Skeletal muscle cell (primary cell): ENCODE measurements at regions not wholly inside any gene's neighbourhood (a gene's known extent, or its start where the extent isn't known, plus 50 kb on each side); places are given as distances from the start of the nearest gene placed in this dataset.
A peak's percentile ranks its signal among the peaks of the same experiment; 100 is the strongest.
"Not testable (repeated sequence)": the region's sequence is repeated elsewhere in the genome, so short reads cannot be mapped to it uniquely, and the experiment has no call there.

ENCODE experiments used
- DNase-seq: peaks from one replicate; pipeline ENCODE4 v3.0.0-alpha.2; 2010; ENCODE audit warnings: low read depth
- H3K4me3 ChIP-seq: 2 replicates; pipeline ENCODE4 v1.5.1; 2011; ENCODE audit warnings: low read depth, mild to moderate bottlenecking, control low read depth, low read length, moderate library complexity

GRCh38 chr2:125310657-125311364, 1285.7 kb downstream of the CNTNAP5 start:
- DNase-seq = no peak
- H3K4me3 ChIP-seq = no peak overlapping the region

GRCh38 chr2:125312342-125312741, 1287.3 kb downstream of the CNTNAP5 start:
- no peak for DNase-seq

GRCh38 chr2:125313806-125314205, 1288.7 kb downstream of the CNTNAP5 start:
- no peak for DNase-seq
- no peak overlapping the region for H3K4me3 ChIP-seq

More at GRCh38 chr2:125312342-125312741, 1287.3 kb downstream of the CNTNAP5 start:
- H3K4me3 ChIP-seq = no peak overlapping the region

- DNase-seq = no peak
- no peak overlapping the region for H3K4me3 ChIP-seq
Observed at GRCh38 chr2:125318740-125319139, 1293.7 kb downstream of the CNTNAP5 start.

- H3K4me3 ChIP-seq = no peak overlapping the region
- DNase-seq = no peak
Observed at GRCh38 chr2:125324273-125324672, 1299.2 kb downstream of the CNTNAP5 start.

GRCh38 chr2:125330133-125330532, 1305.0 kb downstream of the CNTNAP5 start:
- DNase-seq = no peak
- no peak overlapping the region for H3K4me3 ChIP-seq

- no peak overlapping the region for H3K4me3 ChIP-seq
- no peak for DNase-seq
Observed at GRCh38 chr2:125341353-125341752, 1314.6 kb upstream of the GYPC start.

GRCh38 chr2:125353542-125353941, 1302.4 kb upstream of the GYPC start:
- not testable (repeated sequence) for H3K4me3 ChIP-seq, DNase-seq

GRCh38 chr2:125364192-125364983, 1291.6 kb upstream of the GYPC start:
- H3K4me3 ChIP-seq = no peak overlapping the region
- DNase-seq = no peak

GRCh38 chr2:125364984-125365265, 1291.0 kb upstream of the GYPC start:
- no peak for DNase-seq
- no peak overlapping the region for H3K4me3 ChIP-seq

GRCh38 chr2:125371867-125372266, 1284.1 kb upstream of the GYPC start:
- H3K4me3 ChIP-seq = no peak overlapping the region
- DNase-seq = no peak

GRCh38 chr2:125373293-125373692, 1282.7 kb upstream of the GYPC start:
- no peak for DNase-seq
- H3K4me3 ChIP-seq = no peak overlapping the region

GRCh38 chr2:125386074-125386473, 1269.9 kb upstream of the GYPC start:
- no peak overlapping the region for H3K4me3 ChIP-seq
- no peak for DNase-seq

- no peak overlapping the region for H3K4me3 ChIP-seq
- DNase-seq = no peak
Observed at GRCh38 chr2:125397535-125398251, 1258.3 kb upstream of the GYPC start.

GRCh38 chr2:125398738-125399524, 1257.0 kb upstream of the GYPC start:
- no peak for DNase-seq
- no peak overlapping the region for H3K4me3 ChIP-seq

GRCh38 chr2:125405816-125406215, 1250.1 kb upstream of the GYPC start:
- H3K4me3 ChIP-seq = no peak overlapping the region
- DNase-seq = peak; percentile 88

- DNase-seq = no peak
- no peak overlapping the region for H3K4me3 ChIP-seq
Observed at GRCh38 chr2:125408874-125409538, 1247.0 kb upstream of the GYPC start.

- DNase-seq = no peak
- no peak overlapping the region for H3K4me3 ChIP-seq
Observed at GRCh38 chr2:125418483-125418882, 1237.5 kb upstream of the GYPC start.

- DNase-seq, H3K4me3 ChIP-seq: not testable (repeated sequence)
Observed at GRCh38 chr2:125422198-125422770, 1233.7 kb upstream of the GYPC start.
